SK-N-MC (cell line): ENCODE measurements at regions not wholly inside any gene's neighbourhood (a gene's known extent, or its start where the extent isn't known, plus 50 kb on each side); places are given as distances from the start of the nearest gene placed in this dataset.

ENCODE experiments used
- DNase-seq: peaks from one replicate; pipeline ENCODE4 v3.0.0-alpha.2; 2011; ENCODE audit warnings: low read depth, low spot score
- H3K27ac ChIP-seq: fragments of 200-600 bp; sonication (generic); 2 replicates; pipeline ENCODE4 v1.5.1; 2016; ENCODE audit warnings: mixed run types
- H3K36me3 ChIP-seq: fragments of 200-600 bp; sonication (generic); 2 replicates; pipeline ENCODE4 v1.6.1; 2017; ENCODE audit warnings: antibody characterized with exemption, low read length, mixed read lengths; ENCODE audit not compliant: insufficient read depth
- H3K4me3 ChIP-seq: fragments of 200-600 bp; sonication (generic); 2 replicates; pipeline ENCODE4 v1.5.1; 2016
- H3K9ac ChIP-seq: fragments of 200-600 bp; sonication (generic); 2 replicates; pipeline ENCODE4 v1.8.0; 2017; ENCODE audit warnings: mixed run types, mixed read lengths; ENCODE audit not compliant: insufficient read length
- H3K9me3 ChIP-seq: fragments of 200-600 bp; sonication (generic); 2 replicates; pipeline ENCODE4 v1.6.1; 2017; ENCODE audit warnings: low read depth, mild to moderate bottlenecking, antibody characterized with exemption, low read length, moderate library complexity, mixed read lengths
- EZH2 ChIP-seq: fragments of 200-600 bp; sonication (generic); IDR thresholded peaks from one replicate; pipeline ENCODE4 v1.6.1; 2017; ENCODE audit warnings: antibody characterized with exemption
- FOXP2 ChIP-seq: optimal IDR thresholded peaks from 2 replicates; pipeline ENCODE3; 2011; ENCODE audit warnings: mild to moderate bottlenecking, moderate library complexity; ENCODE audit not compliant: insufficient read depth; ENCODE audit errors: extremely low read length, control extremely low read depth
- POLR2AphosphoS5 ChIP-seq: IDR thresholded peaks from 2 replicates; pipeline ENCODE4 v1.6.1; 2012; ENCODE audit warnings: mild to moderate bottlenecking, low read depth, low read length, borderline replicate concordance

DNA sequence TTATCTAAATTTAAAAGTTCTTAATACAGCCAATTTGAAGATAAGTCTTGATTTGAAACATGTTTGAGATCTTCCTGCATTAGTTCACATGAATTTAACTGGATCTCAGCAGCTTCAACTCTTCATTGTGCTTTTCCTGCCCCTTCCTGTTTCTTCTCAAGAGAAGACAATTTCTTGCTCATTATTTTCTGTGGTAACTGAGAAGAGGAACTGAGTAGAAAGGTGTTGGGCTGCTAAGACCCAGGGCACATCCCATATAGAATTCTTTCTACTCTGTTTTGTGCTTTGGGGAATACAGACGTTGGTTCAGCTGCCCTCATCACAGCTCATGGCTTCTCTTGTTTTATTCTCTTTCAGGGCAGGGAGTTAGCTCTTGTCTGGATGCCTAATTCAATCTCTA lies 110.2 kb downstream of the SNAPC1 start:
- DNase-seq: no peak
- Histone ChIP-seq H3K27ac (no peak overlapping the region), H3K9me3 (peaks cover 3% of the 10 kb centered on the region; the same call in 1 of the 2 replicates), H3K36me3 (no peaks in the 10 kb centered on the region), H3K9ac (no peak overlapping the region), H3K4me3 (no peak overlapping the region)
- TF ChIP-seq FOXP2 (no peak), EZH2 (no peak), POLR2AphosphoS5 (no peak)

DNA sequence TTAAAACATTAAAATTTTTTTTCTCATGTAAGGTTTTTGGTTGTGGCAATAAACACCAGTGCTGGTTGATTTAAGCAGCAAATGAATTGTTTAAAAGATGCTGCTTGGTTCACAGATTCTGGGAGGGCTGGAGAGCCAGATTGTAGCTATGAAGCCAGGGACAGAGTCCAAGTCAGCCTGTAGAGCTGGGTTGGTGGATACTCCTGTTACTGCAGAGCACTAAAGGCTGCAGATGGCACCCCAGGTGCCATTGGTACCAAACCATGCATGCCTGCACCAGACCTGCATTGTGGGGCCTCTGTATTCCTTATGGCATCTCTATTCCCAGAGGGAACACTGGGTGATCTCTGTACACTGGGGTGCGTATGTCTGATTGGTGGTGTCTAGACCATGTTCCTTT lies 113.3 kb downstream of the SNAPC1 start:
- DNase-seq: no peak
- Histone ChIP-seq H3K36me3 (no peaks in the 10 kb centered on the region), H3K4me3 (no peak overlapping the region), H3K9me3 (peaks cover 3% of the 10 kb centered on the region; the same call in 1 of the 2 replicates), H3K27ac (no peak overlapping the region), H3K9ac (no peak overlapping the region)
- TF ChIP-seq EZH2 (no peak), POLR2AphosphoS5 (no peak), FOXP2 (no peak)

GRCh38 chr14:61876362-61877034 lies 114.3 kb downstream of the SNAPC1 start:
- Histone ChIP-seq H3K36me3 (no peaks in the 10 kb centered on the region), H3K4me3 (no peak overlapping the region), H3K27ac (no peak overlapping the region), H3K9me3 (no peaks in the 10 kb centered on the region), H3K9ac (no peak overlapping the region)
- DNase-seq: no peak
- no peak for TF ChIP-seq FOXP2
- no peak for TF ChIP-seq EZH2
- TF ChIP-seq POLR2AphosphoS5: no peak

DNA sequence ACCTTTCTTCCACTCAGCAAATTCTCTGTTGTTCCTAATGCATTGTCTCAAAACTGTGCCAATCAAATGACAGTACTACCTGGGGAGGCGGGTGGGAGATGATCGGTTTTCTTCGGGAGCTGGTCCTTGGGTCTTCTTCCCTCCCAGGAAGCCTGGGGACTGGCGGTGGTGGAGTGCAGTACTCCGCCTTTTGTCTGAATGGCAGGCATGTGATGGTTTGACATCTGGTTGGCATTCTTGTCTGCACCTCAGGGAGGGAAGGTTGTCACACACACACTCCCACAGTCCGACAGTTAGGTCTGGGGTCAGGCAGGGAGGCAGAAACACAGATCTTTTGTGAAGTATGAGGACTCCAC lies 114.8 kb downstream of the SNAPC1 start:
- Histone ChIP-seq H3K27ac (no peak overlapping the region), H3K4me3 (no peak overlapping the region), H3K9ac (no peak overlapping the region), H3K36me3 (no peaks in the 10 kb centered on the region), H3K9me3 (no peaks in the 10 kb centered on the region)
- no peak for TF ChIP-seq EZH2
- no peak for TF ChIP-seq POLR2AphosphoS5
- TF ChIP-seq FOXP2: no peak
- no peak for DNase-seq

DNA sequence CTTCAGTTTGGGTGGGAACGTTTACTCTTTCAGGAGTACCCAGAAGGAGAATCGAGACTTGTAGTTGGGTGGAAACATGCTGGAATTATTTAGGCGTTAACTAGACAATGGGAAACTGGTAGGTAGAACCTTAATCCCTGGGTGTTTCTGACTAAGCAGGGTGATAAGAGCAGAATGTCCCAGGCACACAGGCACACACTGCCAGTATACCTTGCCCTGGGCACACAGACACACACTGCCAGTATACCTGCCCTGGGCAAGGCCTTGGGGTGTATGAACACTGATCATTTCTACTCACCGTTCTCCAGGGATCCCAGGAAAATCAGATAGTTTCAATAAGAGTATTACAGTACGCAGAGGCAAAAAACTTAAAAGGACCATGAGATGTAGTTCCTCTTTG lies 115.5 kb downstream of the SNAPC1 start:
- no peak overlapping the region for H3K4me3 ChIP-seq
- TF ChIP-seq POLR2AphosphoS5 (no peak), EZH2 (no peak), FOXP2 (no peak)
- no peaks in the 10 kb centered on the region for H3K36me3 ChIP-seq
- H3K9ac ChIP-seq: no peak overlapping the region
- no peak overlapping the region for H3K27ac ChIP-seq
- H3K9me3 ChIP-seq: no peaks in the 10 kb centered on the region
- no peak for DNase-seq

GRCh38 chr14:61878931-61879330 lies 116.7 kb downstream of the SNAPC1 start:
- DNase-seq: no peak
- TF ChIP-seq FOXP2 (no peak), EZH2 (no peak), POLR2AphosphoS5 (no peak)

DNA sequence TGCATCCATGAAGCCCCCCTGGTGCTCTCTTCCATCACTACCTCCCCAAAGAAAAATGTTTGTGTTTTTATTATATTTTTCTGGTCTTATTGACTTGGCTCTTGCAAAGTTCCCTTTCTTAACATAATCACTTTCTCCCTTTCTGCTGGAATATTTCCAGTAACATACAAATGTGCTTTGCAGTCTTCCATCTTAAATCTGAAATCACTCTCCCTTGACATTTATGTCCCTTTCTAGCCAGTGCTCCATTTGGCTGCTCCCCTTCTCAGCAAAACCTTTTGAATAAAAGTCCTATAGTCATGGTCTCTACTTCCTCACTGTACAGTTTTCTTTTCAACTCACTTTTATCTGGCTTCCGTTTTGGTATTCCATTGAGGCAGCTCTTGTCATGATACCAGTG lies 118.8 kb downstream of the SNAPC1 start:
- Histone ChIP-seq H3K27ac (no peak overlapping the region), H3K4me3 (no peak overlapping the region), H3K36me3 (no peaks in the 10 kb centered on the region), H3K9ac (no peak overlapping the region), H3K9me3 (no peaks in the 10 kb centered on the region)
- DNase-seq: no peak
- TF ChIP-seq EZH2 (no peak), FOXP2 (no peak)

More at GRCh38 chr14:61878931-61879330, 116.7 kb downstream of the SNAPC1 start:
- no peaks in the 10 kb centered on the region for H3K36me3 ChIP-seq
- no peak overlapping the region for H3K9ac ChIP-seq
- no peak overlapping the region for H3K27ac ChIP-seq
- H3K9me3 ChIP-seq: no peaks in the 10 kb centered on the region
- no peak overlapping the region for H3K4me3 ChIP-seq

DNA sequence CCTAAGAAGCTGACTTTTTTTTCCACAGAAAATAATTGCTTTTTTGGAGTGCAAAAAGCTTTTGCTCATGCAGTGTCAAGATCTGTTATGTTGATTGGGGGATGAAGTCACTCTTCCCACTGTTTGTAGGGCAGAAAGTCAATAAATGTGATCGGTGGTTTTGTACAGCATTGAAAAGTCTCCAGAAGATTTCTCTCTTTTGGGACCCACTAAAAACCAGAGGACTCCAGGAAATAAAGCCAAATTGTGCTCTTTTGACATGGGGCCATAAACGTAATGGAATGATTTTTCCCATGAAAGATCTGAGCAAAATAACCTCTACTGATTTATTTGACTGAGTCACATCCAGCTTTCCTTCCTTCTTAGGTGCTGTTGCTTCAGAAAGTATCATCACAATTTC lies 122.5 kb downstream of the SNAPC1 start:
- no peak overlapping the region for H3K4me3 ChIP-seq

DNA sequence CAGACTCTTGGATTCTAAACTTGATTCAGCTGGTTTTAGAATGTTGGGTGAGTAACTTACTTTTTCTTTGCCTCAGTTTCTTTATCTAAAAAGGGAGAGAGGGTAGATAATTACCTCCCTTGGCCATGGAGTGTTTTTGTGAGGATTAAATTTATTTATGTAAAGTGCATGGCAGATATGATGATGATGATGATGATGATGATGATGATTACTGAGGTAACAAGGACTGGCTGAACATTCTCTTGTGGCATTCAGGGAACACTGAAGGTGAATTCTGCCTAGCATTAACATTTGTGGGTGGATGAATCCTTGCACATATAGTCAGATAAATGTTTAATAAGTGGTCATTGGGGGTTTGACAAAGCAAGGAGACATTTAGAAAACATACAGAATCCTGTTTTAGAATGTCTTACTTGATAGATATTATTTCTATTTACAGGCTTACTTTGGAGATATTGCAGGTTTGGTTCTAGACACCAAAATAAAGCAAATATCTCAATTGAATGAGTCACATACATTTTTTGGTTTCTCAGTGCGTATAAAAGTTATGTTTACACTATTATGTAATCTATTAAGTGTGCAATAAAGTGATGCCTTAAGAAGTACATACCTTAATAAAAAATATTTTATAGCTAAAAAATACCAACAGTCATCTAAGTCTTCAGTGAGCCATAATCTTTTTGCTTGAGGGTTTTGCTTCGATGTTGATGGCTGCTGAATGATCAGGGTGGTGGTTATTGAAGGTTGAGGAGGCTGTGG lies 123.2 kb downstream of the SNAPC1 start:
- H3K27ac ChIP-seq: no peak overlapping the region
- no peak overlapping the region for H3K4me3 ChIP-seq
- no peak for DNase-seq
- H3K9me3 ChIP-seq: no peaks in the 10 kb centered on the region
- TF ChIP-seq POLR2AphosphoS5 (no peak), EZH2 (no peak), FOXP2 (no peak)
- H3K36me3 ChIP-seq: no peaks in the 10 kb centered on the region
- no peak overlapping the region for H3K9ac ChIP-seq

More for the DNA sequence above, 122.5 kb downstream of the SNAPC1 start:
- H3K27ac ChIP-seq: no peak overlapping the region
- TF ChIP-seq EZH2: no peak
- no peak for TF ChIP-seq FOXP2
- TF ChIP-seq POLR2AphosphoS5: no peak
- H3K36me3 ChIP-seq: no peaks in the 10 kb centered on the region
- no peak overlapping the region for H3K9ac ChIP-seq
- DNase-seq: no peak
- no peaks in the 10 kb centered on the region for H3K9me3 ChIP-seq
